ENCODE measurements at regions not wholly inside any gene's neighbourhood (a gene's known extent, or its start where the extent isn't known, plus 50 kb on each side); places are given as distances from the start of the nearest gene placed in this dataset.

DNA sequence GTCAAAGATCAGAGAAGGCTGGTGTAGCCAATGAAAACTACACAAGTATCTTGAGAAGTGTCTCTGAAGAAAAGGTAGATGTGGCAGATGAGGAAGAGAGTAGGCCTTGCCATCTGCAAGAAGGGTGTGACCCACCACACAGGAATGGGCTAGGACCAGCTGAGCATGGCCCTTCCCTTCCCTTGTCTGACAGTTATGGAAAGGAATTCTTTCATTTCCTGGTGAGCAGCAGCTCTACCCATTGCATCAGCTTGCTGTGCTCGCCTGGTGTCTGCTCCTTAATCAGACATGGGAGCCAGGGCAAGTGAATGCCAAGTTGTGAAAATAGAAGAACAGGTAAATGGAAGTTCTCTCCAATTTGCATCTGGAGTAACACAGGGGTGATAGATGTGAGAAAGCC lies 145.2 kb upstream of the KRR1 start:
- DNase-seq (ENCODE audit: insufficient read length, low spot score) (no peak), FAIRE-seq (no peak)

DNA sequence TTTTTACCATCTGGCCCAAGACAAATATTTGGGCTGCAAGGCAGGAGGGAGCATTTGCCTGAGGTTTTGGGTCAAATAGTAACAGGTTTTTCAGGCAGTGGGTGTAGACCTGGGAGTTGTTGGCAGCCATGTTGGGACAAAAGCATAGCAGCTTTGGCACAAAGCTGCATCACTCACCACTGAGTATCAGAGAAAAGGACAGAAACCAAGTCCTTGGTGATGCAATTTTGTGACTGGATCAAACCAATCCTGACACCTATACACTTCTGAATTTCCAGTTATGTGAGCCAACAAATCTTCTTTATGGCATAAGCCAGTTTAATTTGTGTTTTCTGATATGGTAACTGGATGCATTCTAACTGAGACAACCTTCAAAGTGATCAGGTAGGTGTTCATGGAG lies 144.8 kb upstream of the KRR1 start:
- FAIRE-seq (no peak), DNase-seq (ENCODE audit: insufficient read length, low spot score) (no peak)
- TF ChIP-seq, protein P1, sequence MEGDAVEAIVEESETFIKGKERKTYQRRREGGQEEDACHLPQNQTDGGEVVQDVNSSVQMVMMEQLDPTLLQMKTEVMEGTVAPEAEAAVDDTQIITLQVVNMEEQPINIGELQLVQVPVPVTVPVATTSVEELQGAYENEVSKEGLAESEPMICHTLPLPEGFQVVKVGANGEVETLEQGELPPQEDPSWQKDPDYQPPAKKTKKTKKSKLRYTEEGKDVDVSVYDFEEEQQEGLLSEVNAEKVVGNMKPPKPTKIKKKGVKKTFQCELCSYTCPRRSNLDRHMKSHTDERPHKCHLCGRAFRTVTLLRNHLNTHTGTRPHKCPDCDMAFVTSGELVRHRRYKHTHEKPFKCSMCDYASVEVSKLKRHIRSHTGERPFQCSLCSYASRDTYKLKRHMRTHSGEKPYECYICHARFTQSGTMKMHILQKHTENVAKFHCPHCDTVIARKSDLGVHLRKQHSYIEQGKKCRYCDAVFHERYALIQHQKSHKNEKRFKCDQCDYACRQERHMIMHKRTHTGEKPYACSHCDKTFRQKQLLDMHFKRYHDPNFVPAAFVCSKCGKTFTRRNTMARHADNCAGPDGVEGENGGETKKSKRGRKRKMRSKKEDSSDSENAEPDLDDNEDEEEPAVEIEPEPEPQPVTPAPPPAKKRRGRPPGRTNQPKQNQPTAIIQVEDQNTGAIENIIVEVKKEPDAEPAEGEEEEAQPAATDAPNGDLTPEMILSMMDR (IDR thresholded peaks at IDR 0.05; ENCODE audit: insufficient read depth, missing control alignments): no peak

More for the DNA sequence above, 145.2 kb upstream of the KRR1 start:
- TF ChIP-seq, protein P1 (IDR thresholded peaks at IDR 0.05; ENCODE audit: insufficient read depth, missing control alignments): no peak

DNA sequence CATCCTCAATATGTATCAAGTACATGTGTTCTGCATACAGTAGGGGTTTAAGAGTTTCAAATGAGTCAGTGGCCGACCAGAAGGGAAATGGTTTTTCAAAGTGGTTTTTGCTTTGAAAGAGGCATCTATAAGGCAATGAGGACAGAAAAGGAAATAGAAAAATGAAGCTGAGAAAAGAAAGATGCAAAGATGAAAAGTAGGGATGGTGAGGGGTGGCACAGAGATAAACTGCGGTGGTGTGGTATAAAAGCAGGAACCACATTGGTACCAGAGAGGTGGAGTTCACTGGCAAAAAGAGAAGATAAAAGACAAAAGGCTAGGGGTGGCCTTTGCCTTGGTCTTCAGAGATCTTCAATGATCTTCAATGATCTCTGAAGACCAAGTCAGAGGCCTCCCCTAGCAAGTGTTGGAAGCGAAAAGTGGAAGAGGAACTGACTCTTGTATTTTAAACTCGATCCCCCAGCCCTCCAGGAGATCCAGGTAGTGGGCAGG lies 144.0 kb upstream of the KRR1 start:
- DNase-seq (ENCODE audit: insufficient read length, low spot score): no peak
- no peak for FAIRE-seq
- TF ChIP-seq, protein P1 (IDR thresholded peaks at IDR 0.05; ENCODE audit: insufficient read depth, missing control alignments): no peak

DNA sequence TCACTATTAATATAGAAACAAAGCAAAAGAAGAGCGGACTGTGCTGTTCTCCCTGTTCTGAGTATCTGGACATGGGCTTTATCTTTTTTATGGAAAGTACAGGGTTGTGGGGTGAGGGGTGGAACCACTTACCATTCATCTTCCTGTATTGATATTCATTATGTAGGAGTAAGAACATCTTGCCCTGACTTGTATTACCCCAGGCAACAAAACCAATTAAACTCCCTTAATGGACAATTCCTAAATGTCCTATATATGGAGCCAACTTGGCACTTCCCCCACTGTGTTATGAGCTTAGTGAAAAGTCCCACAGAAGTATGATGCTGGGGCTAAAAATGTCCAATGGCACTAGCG lies 139.9 kb upstream of the KRR1 start:
- TF ChIP-seq, protein P1 (IDR thresholded peaks at IDR 0.05; ENCODE audit: insufficient read depth, missing control alignments): no peak
- DNase-seq (ENCODE audit: insufficient read length, low spot score) (no peak), FAIRE-seq (no peak)

DNA sequence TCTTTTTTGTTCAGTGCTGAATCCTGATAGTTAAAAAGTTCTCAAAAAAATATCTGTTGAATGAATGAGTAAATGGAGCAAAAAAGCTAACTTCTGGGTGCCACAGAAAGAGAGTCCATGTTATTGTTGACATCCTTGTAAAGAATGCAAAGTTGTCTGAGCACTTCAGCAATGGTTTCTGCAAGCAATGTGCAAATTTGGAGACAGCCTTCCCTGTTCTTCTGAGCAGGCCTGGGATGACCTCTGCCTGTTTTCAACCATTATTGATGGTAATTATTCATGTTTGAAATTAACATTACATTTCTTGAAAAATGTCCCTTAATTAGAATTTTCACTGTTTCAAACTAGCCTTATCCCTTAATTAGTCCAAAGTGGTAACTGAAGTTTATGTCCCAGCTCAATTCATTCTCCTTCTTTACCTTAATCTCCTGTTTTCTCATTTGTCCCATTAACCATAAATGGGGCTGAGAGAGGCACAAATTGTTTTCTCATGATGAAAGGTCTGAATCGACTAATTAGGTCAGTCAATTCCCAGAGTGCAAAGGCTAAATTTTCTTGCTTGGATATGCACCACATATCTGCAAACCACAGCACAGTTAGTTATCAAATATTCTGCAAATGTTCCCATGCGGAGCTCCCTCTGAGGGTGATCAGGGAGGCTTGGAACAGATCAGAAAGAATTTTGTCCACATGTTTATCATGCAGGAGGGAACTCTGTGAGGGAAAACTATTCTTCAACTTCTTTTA lies 139.4 kb upstream of the KRR1 start:
- TF ChIP-seq, protein P1 (IDR thresholded peaks at IDR 0.05; ENCODE audit: insufficient read depth, missing control alignments): no peak
- DNase-seq (ENCODE audit: insufficient read length, low spot score) (no peak), FAIRE-seq (no peak)

DNA sequence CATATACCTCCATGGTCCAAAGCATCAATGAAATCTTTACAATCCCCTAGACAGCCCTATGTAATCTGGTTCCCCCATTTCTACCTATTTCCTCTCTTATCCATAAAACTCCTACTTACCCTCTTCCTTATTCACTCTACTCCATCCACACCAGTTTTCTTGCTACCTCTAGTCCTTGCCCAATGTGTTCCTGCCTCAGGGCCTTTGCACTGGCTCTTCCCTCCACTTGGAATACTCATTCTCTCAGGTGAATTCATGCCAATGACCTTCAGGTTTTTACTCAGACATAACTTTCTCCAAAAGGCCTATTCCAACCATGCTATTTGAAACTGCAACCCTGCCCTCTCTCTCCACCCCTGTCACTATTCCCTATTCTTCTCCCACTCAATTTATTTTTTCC lies 138.7 kb upstream of the KRR1 start:
- FAIRE-seq: no peak
- TF ChIP-seq, protein P1 (IDR thresholded peaks at IDR 0.05; ENCODE audit: insufficient read depth, missing control alignments): no peak
- no peak for DNase-seq (ENCODE audit: insufficient read length, low spot score)

DNA sequence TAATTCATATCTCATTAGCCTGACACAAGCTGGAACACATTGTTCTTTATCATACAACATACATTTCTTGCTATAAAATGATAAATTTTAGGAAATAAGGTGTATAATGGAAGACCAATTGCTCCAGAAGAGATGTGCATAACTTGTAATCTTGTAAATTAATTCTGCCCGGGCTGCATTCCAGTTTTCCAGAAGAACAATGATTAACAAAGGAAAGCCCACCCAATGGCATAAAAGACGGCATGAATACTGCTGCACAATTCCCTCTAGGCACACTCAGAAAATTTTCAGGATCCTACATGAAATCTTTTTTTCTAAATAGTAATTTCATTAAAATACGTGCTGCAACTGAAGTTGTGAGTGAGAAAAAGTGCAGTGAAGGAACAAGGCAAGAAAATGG lies 137.4 kb upstream of the KRR1 start:
- TF ChIP-seq, protein P1 (IDR thresholded peaks at IDR 0.05; ENCODE audit: insufficient read depth, missing control alignments): no peak
- FAIRE-seq (no peak), DNase-seq (ENCODE audit: insufficient read length, low spot score) (no peak)
